Gastroesophageal sphincter (tissue), 3 donors: ENCODE measurements at regions not wholly inside any gene's neighbourhood (a gene's known extent, or its start where the extent isn't known, plus 50 kb on each side); places are given as distances from the start of the nearest gene placed in this dataset.

Experiments used
- CTCF ChIP-seq, 4 experiments: fragments of 200-600 bp in 2 of 4; fragments of 450-650 bp in 2 of 4; sonication (generic) in 1 of 4; IDR thresholded peaks; one replicate each; pipeline ENCODE4 v1.5.1; 2017 to 2019; ENCODE audit warnings: antibody characterized with exemption in 4 of 4, mild to moderate bottlenecking in 2 of 4, moderate library complexity in 2 of 4
- EP300 ChIP-seq: sonication (generic); formaldehyde crosslinking; IDR thresholded peaks from one replicate; pipeline ENCODE4 v1.6.1; 2017; ENCODE audit warnings: antibody characterized with exemption, mild to moderate bottlenecking
- POLR2A ChIP-seq, 2 donors: fragments of 450-650 bp; IDR thresholded peaks; one replicate each; pipeline ENCODE4 v1.6.1; 2017; ENCODE audit warnings: antibody characterized with exemption in 2 of 2, mild to moderate bottlenecking in 2 of 2, moderate library complexity in 1 of 2

GRCh38 chr19:34577531-34578101, 96.1 kb downstream of the WTIP start:
- TF ChIP-seq CTCF (IDR thresholded peaks at IDR 0.05) (no peak), EP300 (no peak), POLR2A (IDR thresholded peaks at IDR 0.05) (no peak)
